Ovary (tissue), 3 donors: ENCODE measurements at regions not wholly inside any gene's neighbourhood (a gene's known extent, or its start where the extent isn't known, plus 50 kb on each side); places are given as distances from the start of the nearest gene placed in this dataset.

Experiments used
- POLR2A ChIP-seq: fragments of 450-650 bp; IDR thresholded peaks from one replicate; pipeline ENCODE4 v1.6.1; 2017; ENCODE audit warnings: antibody characterized with exemption, mild to moderate bottlenecking, moderate library complexity
- TF ChIP-seq, protein P1 (sequence below), 3 donors: fragments of 450-650 bp in 2 of 3; fragments of 200-600 bp in 1 of 3; IDR thresholded peaks; one replicate each; pipeline versions ENCODE4 v1.5.1 to v1.8.0; 2016 to 2022; ENCODE audit warnings: antibody characterized with exemption in 3 of 3, mild to moderate bottlenecking in 1 of 3
- donor health status: DM: no; HTN: no; CAD: no.

DNA sequence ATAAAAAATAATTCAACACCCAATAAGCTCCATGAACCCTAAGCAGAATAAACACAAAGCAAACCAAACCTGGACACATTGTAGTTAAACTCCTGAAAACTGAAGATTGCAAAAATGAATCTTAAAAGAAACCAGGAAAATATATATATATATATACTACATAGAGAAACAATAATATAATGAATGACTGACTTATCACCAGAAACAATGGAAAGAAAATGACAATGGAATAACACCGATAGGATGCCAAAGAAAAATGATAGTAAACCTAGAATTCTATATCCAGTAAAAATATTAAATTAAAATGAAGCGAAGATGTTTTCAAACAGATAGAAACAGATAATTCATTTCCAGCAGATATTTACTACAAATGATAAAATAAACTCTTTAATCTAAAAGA is 346.9 kb downstream of the IRS1 start:
- TF ChIP-seq, protein P1, sequence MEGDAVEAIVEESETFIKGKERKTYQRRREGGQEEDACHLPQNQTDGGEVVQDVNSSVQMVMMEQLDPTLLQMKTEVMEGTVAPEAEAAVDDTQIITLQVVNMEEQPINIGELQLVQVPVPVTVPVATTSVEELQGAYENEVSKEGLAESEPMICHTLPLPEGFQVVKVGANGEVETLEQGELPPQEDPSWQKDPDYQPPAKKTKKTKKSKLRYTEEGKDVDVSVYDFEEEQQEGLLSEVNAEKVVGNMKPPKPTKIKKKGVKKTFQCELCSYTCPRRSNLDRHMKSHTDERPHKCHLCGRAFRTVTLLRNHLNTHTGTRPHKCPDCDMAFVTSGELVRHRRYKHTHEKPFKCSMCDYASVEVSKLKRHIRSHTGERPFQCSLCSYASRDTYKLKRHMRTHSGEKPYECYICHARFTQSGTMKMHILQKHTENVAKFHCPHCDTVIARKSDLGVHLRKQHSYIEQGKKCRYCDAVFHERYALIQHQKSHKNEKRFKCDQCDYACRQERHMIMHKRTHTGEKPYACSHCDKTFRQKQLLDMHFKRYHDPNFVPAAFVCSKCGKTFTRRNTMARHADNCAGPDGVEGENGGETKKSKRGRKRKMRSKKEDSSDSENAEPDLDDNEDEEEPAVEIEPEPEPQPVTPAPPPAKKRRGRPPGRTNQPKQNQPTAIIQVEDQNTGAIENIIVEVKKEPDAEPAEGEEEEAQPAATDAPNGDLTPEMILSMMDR (IDR thresholded peaks at IDR 0.05) = no peak
- no peak for TF ChIP-seq POLR2A
